ENCODE measurements at regions not wholly inside any gene's neighbourhood (a gene's known extent, or its start where the extent isn't known, plus 50 kb on each side); places are given as distances from the start of the nearest gene placed in this dataset.

GRCh38 chr6:119891206-119891605, 541.6 kb upstream of the MAN1A1 start:
- in situ Hi-C loops (cut with MboI; ENCODE audit: low pct_unique_long_range_greater_than_20kb in 2 of 9, low sequenced_read_pairs in 9 of 9, unreplicated experiment in 9 of 9), result no loop called here
- no peak for ATAC-seq (replicated peaks in 6 of 8)
- Histone ChIP-seq H3K27ac (no peak overlapping the region), H3K4me1 (replicated peaks in 1 of 2) (no peaks in the 10 kb centered on the region), H3K4me3 (no peak overlapping the region)
- WGBS, 10 experiments, result 0 to 100% (median 86%) methylated on average over 1 of the region's 1 CpG; no CpG with 5 or more reads in 3 of the 10 experiments

- Histone ChIP-seq H3K4me1 (replicated peaks in 1 of 2) (no peaks in the 10 kb centered on the region), H3K4me3 (no peak overlapping the region), H3K27ac (no peak overlapping the region)
- 0 to 100% (median 75%) methylated on average over 1 of the region's 1 CpG; no CpG with 5 or more reads in 7 of the 10 experiments for WGBS, 10 experiments
- in situ Hi-C loops (cut with MboI; ENCODE audit: low pct_unique_long_range_greater_than_20kb in 2 of 9, low sequenced_read_pairs in 9 of 9, unreplicated experiment in 9 of 9), result no loop called here
- ATAC-seq (replicated peaks in 6 of 8), result no peak
Observed at GRCh38 chr6:119890470-119890869, 540.9 kb upstream of the MAN1A1 start.

GRCh38 chr6:119887666-119888065, 538.1 kb upstream of the MAN1A1 start:
- no peaks in the 10 kb centered on the region for H3K4me1 ChIP-seq (replicated peaks in 1 of 2)
- H3K27ac ChIP-seq, result no peak overlapping the region
- in situ Hi-C loops (cut with MboI; ENCODE audit: low pct_unique_long_range_greater_than_20kb in 2 of 9, low sequenced_read_pairs in 9 of 9, unreplicated experiment in 9 of 9), result no loop called here
- no peak for ATAC-seq (replicated peaks in 6 of 8)
- no peak overlapping the region for H3K4me3 ChIP-seq

GRCh38 chr6:119881416-119881815, 531.9 kb upstream of the MAN1A1 start:
- in situ Hi-C loops (cut with MboI; ENCODE audit: low pct_unique_long_range_greater_than_20kb in 2 of 9, low sequenced_read_pairs in 9 of 9, unreplicated experiment in 9 of 9), result no loop called here
- Histone ChIP-seq H3K4me3 (no peak overlapping the region), H3K4me1 (replicated peaks in 1 of 2) (peaks cover 3 to 4% of the 10 kb centered on the region in 2 donors), H3K27ac (no peak overlapping the region)
- WGBS, 10 experiments, result 0 to 75% (median 57%) methylated on average over 1 of the region's 1 CpG; no CpG with 5 or more reads in 1 of the 10 experiments
- ATAC-seq (replicated peaks in 6 of 8), result peak in 7 of 8 experiments; percentile 36 to 70 (median 52)

- H3K4me3 ChIP-seq, result no peak overlapping the region
- H3K4me1 ChIP-seq (replicated peaks in 1 of 2), result peaks cover 3 to 6% of the 10 kb centered on the region in 2 donors
- in situ Hi-C loops (cut with MboI; ENCODE audit: low pct_unique_long_range_greater_than_20kb in 2 of 9, low sequenced_read_pairs in 9 of 9, unreplicated experiment in 9 of 9), result no loop called here
- peak in 2 of 8 experiments; percentile 34 to 62 for ATAC-seq (replicated peaks in 6 of 8)
- no peak overlapping the region for H3K27ac ChIP-seq
Observed at GRCh38 chr6:119880840-119881239, 531.3 kb upstream of the MAN1A1 start.

GRCh38 chr6:119879731-119880130, 530.2 kb upstream of the MAN1A1 start:
- in situ Hi-C loops (cut with MboI; ENCODE audit: low pct_unique_long_range_greater_than_20kb in 2 of 9, low sequenced_read_pairs in 9 of 9, unreplicated experiment in 9 of 9), result no loop called here
- no peak for ATAC-seq (replicated peaks in 6 of 8)
- no peak overlapping the region for H3K27ac ChIP-seq
- no peak overlapping the region for H3K4me3 ChIP-seq
- peaks cover 3 to 6% of the 10 kb centered on the region in 2 donors for H3K4me1 ChIP-seq (replicated peaks in 1 of 2)
- whole genome bisulfite sequencing, 10 experiments, result 0 to 100% (median 22%) methylated on average over 1 of the region's 1 CpG; no CpG with 5 or more reads in 3 of the 10 experiments

- peaks cover 2 to 3% of the 10 kb centered on the region in 2 donors for H3K4me1 ChIP-seq (replicated peaks in 1 of 2)
- WGBS, 10 experiments, result 44 to 98% (median 85%) methylated on average over 1 to 4 of the region's 4 CpGs
- in situ Hi-C loops (cut with MboI; ENCODE audit: low pct_unique_long_range_greater_than_20kb in 2 of 9, low sequenced_read_pairs in 9 of 9, unreplicated experiment in 9 of 9), result no loop called here
- no peak overlapping the region for H3K4me3 ChIP-seq
- H3K27ac ChIP-seq, result no peak overlapping the region
- no peak for ATAC-seq (replicated peaks in 6 of 8)
Observed at GRCh38 chr6:119874381-119874780, 524.8 kb upstream of the MAN1A1 start.

GRCh38 chr6:119873107-119873506, 523.5 kb upstream of the MAN1A1 start:
- Histone ChIP-seq H3K4me3 (no peak overlapping the region), H3K4me1 (replicated peaks in 1 of 2) (peaks cover 2 to 3% of the 10 kb centered on the region in 2 donors), H3K27ac (no peak overlapping the region)
- ATAC-seq (replicated peaks in 6 of 8), result no peak
- in situ Hi-C loops (cut with MboI; ENCODE audit: low pct_unique_long_range_greater_than_20kb in 2 of 9, low sequenced_read_pairs in 9 of 9, unreplicated experiment in 9 of 9), result no loop called here
- 62 to 100% (median 100%) methylated on average over 1 of the region's 1 CpG; no CpG with 5 or more reads in 1 of the 10 experiments for WGBS, 10 experiments

GRCh38 chr6:119871520-119871919, 522.0 kb upstream of the MAN1A1 start:
- no peak overlapping the region for H3K4me3 ChIP-seq
- peaks cover 1 to 2% of the 10 kb centered on the region in 2 donors for H3K4me1 ChIP-seq (replicated peaks in 1 of 2)
- peak in 1 of 8 experiments; percentile 39 for ATAC-seq (replicated peaks in 6 of 8)
- in situ Hi-C loops (cut with MboI; ENCODE audit: low pct_unique_long_range_greater_than_20kb in 2 of 9, low sequenced_read_pairs in 9 of 9, unreplicated experiment in 9 of 9), result no loop called here
- no peak overlapping the region for H3K27ac ChIP-seq
- WGBS, 10 experiments, result 29 to 87% (median 68%) methylated on average over 1 to 2 of the region's 2 CpGs; no CpG with 5 or more reads in 2 of the 10 experiments

GRCh38 chr6:119865466-119866350, 516.1 kb upstream of the MAN1A1 start:
- H3K4me1 ChIP-seq (replicated peaks in 1 of 2), result no peaks in the 10 kb centered on the region
- no peak overlapping the region for H3K4me3 ChIP-seq
- in situ Hi-C loops (cut with MboI; ENCODE audit: low pct_unique_long_range_greater_than_20kb in 2 of 9, low sequenced_read_pairs in 9 of 9, unreplicated experiment in 9 of 9), result no loop called here
- 78 to 100% (median 91%) methylated on average over 1 to 3 of the region's 3 CpGs for WGBS, 10 experiments
- no peak overlapping the region for H3K27ac ChIP-seq
- no peak for ATAC-seq (replicated peaks in 6 of 8)

GRCh38 chr6:119862719-119863118, 513.2 kb upstream of the MAN1A1 start:
- in situ Hi-C loops (cut with MboI; ENCODE audit: low pct_unique_long_range_greater_than_20kb in 2 of 9, low sequenced_read_pairs in 9 of 9, unreplicated experiment in 9 of 9), result no loop called here

GRCh38 chr6:119858901-119859300, 509.3 kb upstream of the MAN1A1 start:
- no peak overlapping the region for H3K4me3 ChIP-seq
- H3K4me1 ChIP-seq (replicated peaks in 1 of 2), result no peaks in the 10 kb centered on the region
- ATAC-seq (replicated peaks in 6 of 8), result peak in 1 of 8 experiments; percentile 34
- WGBS, 10 experiments, result 88 to 100% (median 92%) methylated on average over 1 of the region's 1 CpG; no CpG with 5 or more reads in 2 of the 10 experiments
- H3K27ac ChIP-seq, result no peak overlapping the region
- in situ Hi-C loops (cut with MboI; ENCODE audit: low pct_unique_long_range_greater_than_20kb in 2 of 9, low sequenced_read_pairs in 9 of 9, unreplicated experiment in 9 of 9), result no loop called here

More at GRCh38 chr6:119862719-119863118, 513.2 kb upstream of the MAN1A1 start:
- ATAC-seq (replicated peaks in 6 of 8), result no peak
- no peak overlapping the region for H3K27ac ChIP-seq
- H3K4me3 ChIP-seq, result no peak overlapping the region
- no peaks in the 10 kb centered on the region for H3K4me1 ChIP-seq (replicated peaks in 1 of 2)
- WGBS, 10 experiments, result 83 to 100% (median 100%) methylated on average over 1 of the region's 1 CpG; no CpG with 5 or more reads in 3 of the 10 experiments

- Histone ChIP-seq H3K27ac (no peak overlapping the region), H3K4me1 (replicated peaks in 1 of 2) (no peaks in the 10 kb centered on the region), H3K4me3 (no peak overlapping the region)
- WGBS, 10 experiments, result 55 to 96% (median 93%) methylated on average over 2 to 3 of the region's 3 CpGs
- no peak for ATAC-seq (replicated peaks in 6 of 8)
- in situ Hi-C loops (cut with MboI; ENCODE audit: low pct_unique_long_range_greater_than_20kb in 2 of 9, low sequenced_read_pairs in 9 of 9, unreplicated experiment in 9 of 9), result no loop called here
Observed at GRCh38 chr6:119856136-119856535, 506.6 kb upstream of the MAN1A1 start.

- in situ Hi-C loops (cut with MboI; ENCODE audit: low pct_unique_long_range_greater_than_20kb in 2 of 9, low sequenced_read_pairs in 9 of 9, unreplicated experiment in 9 of 9), result no loop called here
- H3K4me3 ChIP-seq, result no peak overlapping the region
- H3K27ac ChIP-seq, result no peak overlapping the region
- 0 to 100% (median 56%) methylated on average over 1 to 2 of the region's 2 CpGs; no CpG with 5 or more reads in 2 of the 10 experiments for WGBS, 10 experiments
- no peak for ATAC-seq (replicated peaks in 6 of 8)
- H3K4me1 ChIP-seq (replicated peaks in 1 of 2), result no peaks in the 10 kb centered on the region
Observed at GRCh38 chr6:119848696-119849095, 499.1 kb upstream of the MAN1A1 start.

Data from motor neuron (in vitro differentiated cells).